ENCODE measurements at regions not wholly inside any gene's neighbourhood (a gene's known extent, or its start where the extent isn't known, plus 50 kb on each side); places are given as distances from the start of the nearest gene placed in this dataset.

- no peaks in the 10 kb centered on the region for H3K9me3 ChIP-seq (ENCODE audit: control insufficient read depth in 2 of 2, insufficient read depth in 1 of 2, low read depth in 1 of 2, low read length in 1 of 2)
- 73 to 74% methylated on average over 16 of the region's 16 CpGs for WGBS, 2 donors
Measured at GRCh38 chr18:78240627-78241252, 738.9 kb upstream of the SALL3 start.

GRCh38 chr18:78241535-78242253 is 737.9 kb upstream of the SALL3 start:
- Histone ChIP-seq H3K4me3 (ENCODE audit: low read depth in 1 of 2, low read length in 2 of 2) (no peak overlapping the region), H3K27ac (ENCODE audit: low read depth in 2 of 2, low read length in 1 of 2) (no peak overlapping the region), H3K36me3 (ENCODE audit: control insufficient read depth in 2 of 2, insufficient read depth in 2 of 2, low read length in 1 of 2) (no peaks in the 10 kb centered on the region), H3K4me1 (ENCODE audit: control insufficient read depth in 2 of 2, insufficient read depth in 2 of 2, low read length in 1 of 2) (peaks cover 0 to 15% of the 10 kb centered on the region in 2 donors), H3K9me3 (ENCODE audit: control insufficient read depth in 2 of 2, insufficient read depth in 1 of 2, low read depth in 1 of 2, low read length in 1 of 2) (no peaks in the 10 kb centered on the region), H3K27me3 (ENCODE audit: control insufficient read depth in 1 of 2, insufficient read depth in 2 of 2, low read length in 2 of 2) (no peaks in the 10 kb centered on the region)
- 23 to 27% methylated on average over 20 of the region's 20 CpGs for WGBS, 2 donors

More at GRCh38 chr18:78240627-78241252, 738.9 kb upstream of the SALL3 start:
- Histone ChIP-seq H3K27me3 (ENCODE audit: control insufficient read depth in 1 of 2, insufficient read depth in 2 of 2, low read length in 2 of 2) (no peaks in the 10 kb centered on the region), H3K27ac (ENCODE audit: low read depth in 2 of 2, low read length in 1 of 2) (no peak overlapping the region), H3K4me3 (ENCODE audit: low read depth in 1 of 2, low read length in 2 of 2) (no peak overlapping the region), H3K36me3 (ENCODE audit: control insufficient read depth in 2 of 2, insufficient read depth in 2 of 2, low read length in 1 of 2) (no peaks in the 10 kb centered on the region), H3K4me1 (ENCODE audit: control insufficient read depth in 2 of 2, insufficient read depth in 2 of 2, low read length in 1 of 2) (peaks cover 0 to 15% of the 10 kb centered on the region in 2 donors)

- 14 to 18% methylated on average over 2 of the region's 2 CpGs for WGBS, 2 donors
- no peaks in the 10 kb centered on the region for H3K27me3 ChIP-seq (ENCODE audit: control insufficient read depth in 1 of 2, insufficient read depth in 2 of 2, low read length in 2 of 2)
- H3K27ac ChIP-seq (ENCODE audit: low read depth in 2 of 2, low read length in 1 of 2), result no peak overlapping the region
- peaks cover 0 to 15% of the 10 kb centered on the region in 2 donors for H3K4me1 ChIP-seq (ENCODE audit: control insufficient read depth in 2 of 2, insufficient read depth in 2 of 2, low read length in 1 of 2)
- H3K9me3 ChIP-seq (ENCODE audit: control insufficient read depth in 2 of 2, insufficient read depth in 1 of 2, low read depth in 1 of 2, low read length in 1 of 2), result no peaks in the 10 kb centered on the region
- H3K36me3 ChIP-seq (ENCODE audit: control insufficient read depth in 2 of 2, insufficient read depth in 2 of 2, low read length in 1 of 2), result no peaks in the 10 kb centered on the region
- H3K4me3 ChIP-seq (ENCODE audit: low read depth in 1 of 2, low read length in 2 of 2), result no peak overlapping the region
Measured at GRCh38 chr18:78242254-78242643, 737.4 kb upstream of the SALL3 start.

- Histone ChIP-seq H3K27ac (ENCODE audit: low read depth in 2 of 2, low read length in 1 of 2) (no peak overlapping the region), H3K4me3 (ENCODE audit: low read depth in 1 of 2, low read length in 2 of 2) (no peak overlapping the region), H3K36me3 (ENCODE audit: control insufficient read depth in 2 of 2, insufficient read depth in 2 of 2, low read length in 1 of 2) (no peaks in the 10 kb centered on the region), H3K9me3 (ENCODE audit: control insufficient read depth in 2 of 2, insufficient read depth in 1 of 2, low read depth in 1 of 2, low read length in 1 of 2) (no peaks in the 10 kb centered on the region), H3K4me1 (ENCODE audit: control insufficient read depth in 2 of 2, insufficient read depth in 2 of 2, low read length in 1 of 2) (peaks cover 0 to 15% of the 10 kb centered on the region in 2 donors), H3K27me3 (ENCODE audit: control insufficient read depth in 1 of 2, insufficient read depth in 2 of 2, low read length in 2 of 2) (no peaks in the 10 kb centered on the region)
- 49 to 52% methylated on average over 12 of the region's 12 CpGs for WGBS, 2 donors
Measured at GRCh38 chr18:78242806-78243205, 736.8 kb upstream of the SALL3 start.

GRCh38 chr18:78244779-78245178 is 734.8 kb upstream of the SALL3 start:
- Histone ChIP-seq H3K27ac (ENCODE audit: low read depth in 2 of 2, low read length in 1 of 2) (no peak overlapping the region), H3K36me3 (ENCODE audit: control insufficient read depth in 2 of 2, insufficient read depth in 2 of 2, low read length in 1 of 2) (no peaks in the 10 kb centered on the region), H3K4me1 (ENCODE audit: control insufficient read depth in 2 of 2, insufficient read depth in 2 of 2, low read length in 1 of 2) (peaks cover 0 to 5% of the 10 kb centered on the region in 2 donors), H3K27me3 (ENCODE audit: control insufficient read depth in 1 of 2, insufficient read depth in 2 of 2, low read length in 2 of 2) (no peaks in the 10 kb centered on the region), H3K4me3 (ENCODE audit: low read depth in 1 of 2, low read length in 2 of 2) (no peak overlapping the region), H3K9me3 (ENCODE audit: control insufficient read depth in 2 of 2, insufficient read depth in 1 of 2, low read depth in 1 of 2, low read length in 1 of 2) (no peaks in the 10 kb centered on the region)
- 57 to 64% methylated on average over 4 of the region's 4 CpGs for WGBS, 2 donors

- H3K9me3 ChIP-seq (ENCODE audit: control insufficient read depth in 2 of 2, insufficient read depth in 1 of 2, low read depth in 1 of 2, low read length in 1 of 2), result no peaks in the 10 kb centered on the region
- no peak overlapping the region for H3K4me3 ChIP-seq (ENCODE audit: low read depth in 1 of 2, low read length in 2 of 2)
- no peaks in the 10 kb centered on the region for H3K36me3 ChIP-seq (ENCODE audit: control insufficient read depth in 2 of 2, insufficient read depth in 2 of 2, low read length in 1 of 2)
- WGBS, 2 donors, result 82 to 88% methylated on average over 9 of the region's 9 CpGs
- H3K27me3 ChIP-seq (ENCODE audit: control insufficient read depth in 1 of 2, insufficient read depth in 2 of 2, low read length in 2 of 2), result no peaks in the 10 kb centered on the region
- no peak overlapping the region for H3K27ac ChIP-seq (ENCODE audit: low read depth in 2 of 2, low read length in 1 of 2)
- H3K4me1 ChIP-seq (ENCODE audit: control insufficient read depth in 2 of 2, insufficient read depth in 2 of 2, low read length in 1 of 2), result peaks cover 0 to 5% of the 10 kb centered on the region in 2 donors
Measured at GRCh38 chr18:78245451-78245850, 734.2 kb upstream of the SALL3 start.

GRCh38 chr18:78246050-78246449 is 733.6 kb upstream of the SALL3 start:
- H3K27ac ChIP-seq (ENCODE audit: low read depth in 2 of 2, low read length in 1 of 2), result no peak overlapping the region
- no peak overlapping the region for H3K4me3 ChIP-seq (ENCODE audit: low read depth in 1 of 2, low read length in 2 of 2)
- H3K9me3 ChIP-seq (ENCODE audit: control insufficient read depth in 2 of 2, insufficient read depth in 1 of 2, low read depth in 1 of 2, low read length in 1 of 2), result no peaks in the 10 kb centered on the region
- H3K27me3 ChIP-seq (ENCODE audit: control insufficient read depth in 1 of 2, insufficient read depth in 2 of 2, low read length in 2 of 2), result no peaks in the 10 kb centered on the region
- WGBS, 2 donors, result 83% methylated on average over 8 of the region's 8 CpGs
- no peaks in the 10 kb centered on the region for H3K36me3 ChIP-seq (ENCODE audit: control insufficient read depth in 2 of 2, insufficient read depth in 2 of 2, low read length in 1 of 2)
- H3K4me1 ChIP-seq (ENCODE audit: control insufficient read depth in 2 of 2, insufficient read depth in 2 of 2, low read length in 1 of 2), result peaks cover 0 to 3% of the 10 kb centered on the region in 2 donors

- Histone ChIP-seq H3K36me3 (ENCODE audit: control insufficient read depth in 2 of 2, insufficient read depth in 2 of 2, low read length in 1 of 2) (no peaks in the 10 kb centered on the region), H3K27me3 (ENCODE audit: control insufficient read depth in 1 of 2, insufficient read depth in 2 of 2, low read length in 2 of 2) (no peaks in the 10 kb centered on the region), H3K4me3 (ENCODE audit: low read depth in 1 of 2, low read length in 2 of 2) (no peak overlapping the region), H3K27ac (ENCODE audit: low read depth in 2 of 2, low read length in 1 of 2) (no peak overlapping the region), H3K4me1 (ENCODE audit: control insufficient read depth in 2 of 2, insufficient read depth in 2 of 2, low read length in 1 of 2) (peaks cover 0 to 3% of the 10 kb centered on the region in 2 donors), H3K9me3 (ENCODE audit: control insufficient read depth in 2 of 2, insufficient read depth in 1 of 2, low read depth in 1 of 2, low read length in 1 of 2) (no peaks in the 10 kb centered on the region)
- 72 to 74% methylated on average over 17 of the region's 17 CpGs for WGBS, 2 donors
Measured at GRCh38 chr18:78246588-78246987, 733.0 kb upstream of the SALL3 start.

- 83 to 85% methylated on average over 14 of the region's 14 CpGs for WGBS, 2 donors
- H3K9me3 ChIP-seq (ENCODE audit: control insufficient read depth in 2 of 2, insufficient read depth in 1 of 2, low read depth in 1 of 2, low read length in 1 of 2), result no peaks in the 10 kb centered on the region
- H3K27ac ChIP-seq (ENCODE audit: low read depth in 2 of 2, low read length in 1 of 2), result no peak overlapping the region
- no peaks in the 10 kb centered on the region for H3K36me3 ChIP-seq (ENCODE audit: control insufficient read depth in 2 of 2, insufficient read depth in 2 of 2, low read length in 1 of 2)
- H3K4me1 ChIP-seq (ENCODE audit: control insufficient read depth in 2 of 2, insufficient read depth in 2 of 2, low read length in 1 of 2), result no peaks in the 10 kb centered on the region
- no peaks in the 10 kb centered on the region for H3K27me3 ChIP-seq (ENCODE audit: control insufficient read depth in 1 of 2, insufficient read depth in 2 of 2, low read length in 2 of 2)
- H3K4me3 ChIP-seq (ENCODE audit: low read depth in 1 of 2, low read length in 2 of 2), result no peak overlapping the region
Measured at GRCh38 chr18:78247615-78248289, 731.9 kb upstream of the SALL3 start.
